GM23248 (cell line): ENCODE measurements at regions not wholly inside any gene's neighbourhood (a gene's known extent, or its start where the extent isn't known, plus 50 kb on each side); places are given as distances from the start of the nearest gene placed in this dataset.

Experiments
- DNase-seq: peaks from one replicate; pipeline ENCODE4 v3.0.0-alpha.2; 2015
- H2AFZ ChIP-seq: fragments of 200-600 bp; sonication (generic); 2 replicates; pipeline ENCODE4 v1.6.1; 2016; ENCODE audit warnings: antibody characterized with exemption
- H3F3A ChIP-seq: fragments of 200-600 bp; sonication (generic); 2 replicates; pipeline ENCODE4 v1.6.1; 2016; ENCODE audit warnings: mild to moderate bottlenecking, antibody characterized with exemption, mixed run types; ENCODE audit not compliant: insufficient read depth
- H3K27ac ChIP-seq: fragments of 200-600 bp; sonication (generic); 2 replicates; pipeline ENCODE4 v1.5.1; 2016; ENCODE audit warnings: mild to moderate bottlenecking
- H3K27me3 ChIP-seq: fragments of 200-600 bp; sonication (generic); replicated peaks from 2 replicates; pipeline ENCODE4 v1.6.1; 2016; ENCODE audit warnings: mild to moderate bottlenecking; ENCODE audit not compliant: insufficient read depth
- H3K36me3 ChIP-seq: fragments of 200-600 bp; sonication (generic); 2 replicates; pipeline ENCODE4 v1.6.1; 2016; ENCODE audit warnings: low read depth, mild to moderate bottlenecking
- H3K4me1 ChIP-seq: fragments of 200-600 bp; sonication (generic); 2 replicates; pipeline ENCODE4 v1.6.1; 2016; ENCODE audit warnings: mild to moderate bottlenecking; ENCODE audit not compliant: insufficient read depth
- H3K4me2 ChIP-seq: fragments of 200-600 bp; sonication (generic); one replicate; pipeline ENCODE4 v1.6.1; 2016; ENCODE audit warnings: mild to moderate bottlenecking; ENCODE audit not compliant: unreplicated experiment
- H3K4me3 ChIP-seq: fragments of 200-600 bp; sonication (generic); 2 replicates; pipeline ENCODE4 v1.5.1; 2016; ENCODE audit warnings: mild to moderate bottlenecking
- H3K79me2 ChIP-seq: fragments of 200-600 bp; sonication (generic); 2 replicates; pipeline ENCODE4 v1.6.1; 2016; ENCODE audit warnings: mild to moderate bottlenecking; ENCODE audit not compliant: insufficient read depth
- H3K9ac ChIP-seq: fragments of 200-600 bp; sonication (generic); 2 replicates; pipeline ENCODE4 v1.6.1; 2016; ENCODE audit warnings: mild to moderate bottlenecking
- H3K9me2 ChIP-seq: fragments of 200-600 bp; sonication (generic); 2 replicates; pipeline ENCODE4 v1.6.1; 2016; ENCODE audit warnings: mixed run types, mild to moderate bottlenecking, moderate library complexity; ENCODE audit not compliant: insufficient read depth
- H3K9me3 ChIP-seq: fragments of 200-600 bp; sonication (generic); one replicate; pipeline ENCODE4 v1.6.1; 2017; ENCODE audit warnings: low read depth
- H4K20me1 ChIP-seq: fragments of 200-600 bp; sonication (generic); 2 replicates; pipeline ENCODE4 v1.6.0; 2016; ENCODE audit not compliant: insufficient read depth
- EZH2 ChIP-seq: fragments of 200-600 bp; sonication (generic); IDR thresholded peaks from 2 replicates; pipeline ENCODE4 v1.6.1; 2018; ENCODE audit warnings: antibody characterized with exemption, mild to moderate bottlenecking; ENCODE audit not compliant: insufficient read depth, poor library complexity, severe bottlenecking
- EZH2phosphoT487 ChIP-seq: fragments of 200-600 bp; sonication (generic); IDR thresholded peaks from 2 replicates; pipeline ENCODE4 v1.6.1; 2018; ENCODE audit warnings: antibody characterized with exemption, moderate library complexity, mild to moderate bottlenecking, low read depth; ENCODE audit not compliant: insufficient read depth
- WGBS, 2 experiments: methylation state at CpG; one replicate each; pipeline ENCODE4 v1.1.6; 2015 to 2017; ENCODE audit warnings: low lambda C conversion rate in 2 of 2, low coverage in 1 of 2; ENCODE audit errors: missing lambda C conversion rate in 2 of 2; 5-methylcytosine and 5-hydroxymethylcytosine counted together
- in situ Hi-C: fragments of 300-500 bp; cut with MboI; formaldehyde crosslinking; loops from 2 replicates; pipeline ENCODE4 v1.15.0; 2020

DNA sequence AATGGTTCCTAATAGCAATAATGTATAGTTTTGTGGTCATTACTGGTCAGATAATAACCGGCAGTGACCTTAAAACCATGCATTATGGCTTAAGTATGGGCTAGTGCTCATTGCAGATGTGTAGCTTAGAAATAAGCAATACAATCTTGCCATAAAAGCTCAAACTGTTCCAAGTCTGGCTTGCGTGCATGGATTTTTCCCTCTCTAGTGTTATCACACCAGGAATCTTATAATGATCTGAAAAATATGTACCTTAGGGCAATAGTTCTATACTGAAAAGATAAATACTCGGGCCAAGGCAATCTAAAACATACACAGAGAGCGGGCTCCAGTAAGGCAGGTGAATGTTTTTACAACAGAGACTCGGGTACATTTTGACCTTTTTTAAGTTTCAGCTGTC is 157.8 kb downstream of the DHX15 start:
- TF ChIP-seq EZH2phosphoT487 (no peak), EZH2 (no peak)
- Histone ChIP-seq H3K79me2 (no peaks in the 10 kb centered on the region), H3K4me1 (no peaks in the 10 kb centered on the region), H2AFZ (no peak overlapping the region), H3K9me3 (no peaks in the 10 kb centered on the region), H3K9ac (no peak overlapping the region), H3K27ac (no peak overlapping the region), H3K4me3 (no peak overlapping the region), H3F3A (no peaks in the 10 kb centered on the region), H3K27me3 (peaks cover 6% of the 10 kb centered on the region; the same call in 1 of the 2 replicates), H3K36me3 (no peaks in the 10 kb centered on the region), H3K4me2 (no peak overlapping the region), H3K9me2 (no peaks in the 10 kb centered on the region), H4K20me1 (no peaks in the 10 kb centered on the region)
- in situ Hi-C loops, result no loop called here
- no peak for DNase-seq
- 43 to 53% methylated on average over 5 of the region's 5 CpGs for WGBS, 2 experiments

DNA sequence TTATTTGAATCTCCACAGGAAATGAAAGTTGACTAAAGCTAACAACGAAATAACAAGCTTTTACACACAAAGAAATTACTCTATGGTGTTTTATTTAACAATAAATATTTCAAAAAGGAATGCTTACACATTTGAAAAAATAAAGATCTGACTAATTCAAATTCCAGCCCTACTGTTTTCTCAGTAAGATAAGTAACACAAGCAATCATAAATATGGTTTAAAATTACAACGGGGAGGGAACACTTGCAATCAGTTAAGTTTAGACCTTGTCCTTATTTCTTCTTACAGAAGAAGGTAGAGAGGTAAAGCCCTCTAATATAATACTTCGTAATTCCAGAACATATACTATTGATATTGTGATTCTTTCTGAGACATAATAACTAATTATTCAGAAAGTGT is 158.5 kb downstream of the DHX15 start:
- WGBS, 2 experiments, result 27 to 30% methylated on average over 3 of the region's 3 CpGs
- DNase-seq, result no peak
- H3K4me2 ChIP-seq, result no peak overlapping the region
- H3K79me2 ChIP-seq, result no peaks in the 10 kb centered on the region
- H2AFZ ChIP-seq, result no peak overlapping the region
- H3F3A ChIP-seq, result no peaks in the 10 kb centered on the region
- TF ChIP-seq EZH2 (no peak), EZH2phosphoT487 (no peak)
- no peaks in the 10 kb centered on the region for H3K9me2 ChIP-seq
- no peaks in the 10 kb centered on the region for H3K9me3 ChIP-seq
- no peaks in the 10 kb centered on the region for H3K36me3 ChIP-seq
- no peaks in the 10 kb centered on the region for H4K20me1 ChIP-seq
- H3K27me3 ChIP-seq, result 0 out of 2 replicates have a peak, but pooled peaks cover 5% of the 10 kb centered on the region
- no peak overlapping the region for H3K27ac ChIP-seq
- no peak overlapping the region for H3K4me3 ChIP-seq
- no peaks in the 10 kb centered on the region for H3K4me1 ChIP-seq
- H3K9ac ChIP-seq, result no peak overlapping the region
- in situ Hi-C loops, result no loop called here

DNA sequence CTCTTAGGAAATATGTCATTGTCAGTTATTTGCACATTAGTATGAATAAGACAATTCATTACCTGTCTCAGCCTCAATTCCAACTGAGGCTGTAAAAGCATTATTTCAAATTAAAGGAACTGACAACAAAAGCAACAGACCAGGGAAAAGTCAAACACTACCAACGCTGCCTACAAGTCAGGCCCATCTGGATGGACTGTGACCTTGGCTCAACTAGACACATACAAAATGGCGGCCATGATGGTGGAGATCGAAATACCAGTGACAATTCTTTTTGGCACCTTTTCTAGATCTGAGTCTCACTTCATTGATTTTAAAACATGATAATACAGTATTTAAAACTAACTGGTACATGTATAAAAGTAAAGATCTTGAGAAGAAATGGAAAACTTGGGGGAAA is 160.7 kb downstream of the DHX15 start:
- no peaks in the 10 kb centered on the region for H3K79me2 ChIP-seq
- H3K9ac ChIP-seq, result no peak overlapping the region
- no peak overlapping the region for H3K4me3 ChIP-seq
- no peaks in the 10 kb centered on the region for H3K9me2 ChIP-seq
- no peak overlapping the region for H2AFZ ChIP-seq
- no peaks in the 10 kb centered on the region for H3K36me3 ChIP-seq
- H3K27me3 ChIP-seq, result 0 out of 2 replicates have a peak, but pooled peaks cover 5% of the 10 kb centered on the region
- H3F3A ChIP-seq, result no peaks in the 10 kb centered on the region
- H3K4me2 ChIP-seq, result no peak overlapping the region
- no peak for DNase-seq
- no peaks in the 10 kb centered on the region for H3K4me1 ChIP-seq
- H3K9me3 ChIP-seq, result no peaks in the 10 kb centered on the region
- no peak overlapping the region for H3K27ac ChIP-seq
- WGBS, 2 experiments, result 70 to 79% methylated on average over 3 of the region's 3 CpGs
- TF ChIP-seq EZH2phosphoT487 (no peak), EZH2 (no peak)
- in situ Hi-C loops, result loop anchor here (25.0 kb wide), 1 partner anchor 1286 kb away; no protein-coding TSS in a partner anchor
- no peaks in the 10 kb centered on the region for H4K20me1 ChIP-seq

DNA sequence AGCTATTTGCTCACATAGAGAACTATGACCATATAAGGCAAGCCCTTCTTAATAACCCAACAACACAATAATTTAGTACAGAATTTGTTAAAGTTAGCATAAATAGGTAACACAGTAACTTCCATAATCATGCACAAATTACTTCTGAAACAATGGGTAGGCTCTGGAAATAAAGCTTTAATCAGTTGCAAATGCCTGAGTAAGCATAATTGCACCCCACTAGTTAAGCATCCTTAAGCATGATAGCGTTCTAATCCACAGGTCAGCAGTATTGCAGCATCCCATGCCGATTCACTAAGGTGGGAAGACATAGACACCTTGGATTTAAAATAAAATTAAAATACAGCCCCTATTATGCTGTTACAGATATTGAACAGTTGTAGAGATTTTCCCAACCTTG is 161.7 kb downstream of the DHX15 start:
- Histone ChIP-seq H4K20me1 (no peaks in the 10 kb centered on the region), H3K9me3 (no peaks in the 10 kb centered on the region), H2AFZ (no peak overlapping the region), H3K27ac (no peak overlapping the region), H3K4me2 (no peak overlapping the region), H3K4me3 (no peak overlapping the region), H3F3A (no peaks in the 10 kb centered on the region), H3K36me3 (no peaks in the 10 kb centered on the region), H3K4me1 (no peaks in the 10 kb centered on the region), H3K9me2 (no peaks in the 10 kb centered on the region), H3K27me3 (0 out of 2 replicates have a peak, but pooled peaks cover 5% of the 10 kb centered on the region), H3K9ac (no peak overlapping the region), H3K79me2 (no peaks in the 10 kb centered on the region)
- DNase-seq, result no peak
- in situ Hi-C loops, result loop anchor here (25.0 kb wide), 1 partner anchor 1285 kb away; no protein-coding TSS in a partner anchor
- TF ChIP-seq EZH2phosphoT487, result no peak
- no peak for TF ChIP-seq EZH2
- 58 to 63% methylated on average over 2 of the region's 2 CpGs for WGBS, 2 experiments
